K562 (cell line): ENCODE measurements at regions not wholly inside any gene's neighbourhood (a gene's known extent, or its start where the extent isn't known, plus 50 kb on each side); places are given as distances from the start of the nearest gene placed in this dataset.

Experiments used
- ATAC-seq: fragments of 200-7000 bp; cut with Tn5 transposase; 3 replicates; pipeline ENCODE4 v1.9.1; 2020; ENCODE audit warnings: moderate library complexity
- BruUV-seq: library from RNA; stranded (reverse); fragments of 400-500 nt; replicated peaks from 2 replicates; lab custom pipeline; 2021; lab: Mats Ljungman, UMichigan
- CTCF ChIA-PET: fragments of 300-600 bp; formaldehyde crosslinking; extraction: SDS; loops from one replicate; lab custom pipeline; 2021; ENCODE audit warnings: low intra/inter-chr PET ratio; lab: Yijun Ruan, JAX
- POLR2A ChIA-PET: fragments of 300-600, 350-650 bp; sonication (Branson Sonifier 250); formaldehyde crosslinking; extraction: SDS; loops from one replicate; lab custom pipeline; 2021; ENCODE audit warnings: antibody characterized with exemption, inconsistent platforms; lab: Yijun Ruan, JAX
- DNase-seq, 4 experiments: peaks; one replicate each; pipeline versions ENCODE4 v3.0.0 to v3.0.0-alpha.2; 2011 to 2018; ENCODE audit warnings: low spot score in 3 of 4, mixed read lengths in 3 of 4; ENCODE audit errors: extremely low read depth in 1 of 4
- FAIRE-seq: peaks from 2 replicates; lab custom pipeline; 2011; peaks lifted over from hg19 to GRCh38; lab: Jason Lieb, UNC
- H2AFZ ChIP-seq: 2 replicates; pipeline ENCODE4 v1.6.0; 2011; ENCODE audit warnings: low read depth, low read length, control low read depth, inconsistent platforms
- H3K27ac ChIP-seq: fragments of 200-600 bp; 3 replicates; pipeline ENCODE4 v1.8.0; 2011; ENCODE audit warnings: low read depth, mild to moderate bottlenecking, control low read depth, inconsistent platforms, low read length, moderate library complexity, mixed read lengths; ENCODE audit errors: extremely low read depth
- H3K27me3 ChIP-seq, 2 experiments: fragments of 300-600 bp in 1 of 2; 2 replicates in 1 of 2; 3 replicates in 1 of 2; pipeline versions ENCODE4 v1.6.0 to v1.8.0; 2011; ENCODE audit warnings: inconsistent platforms in 2 of 2, low read length in 2 of 2, mild to moderate bottlenecking in 1 of 2, mixed read lengths in 1 of 2, moderate library complexity in 1 of 2; ENCODE audit not compliant: control insufficient read depth in 2 of 2, insufficient read depth in 2 of 2
- H3K36me3 ChIP-seq: fragments of 300-600 bp; 3 replicates; pipeline ENCODE4 v1.8.0; 2011; ENCODE audit warnings: mild to moderate bottlenecking, low read length, inconsistent platforms; ENCODE audit not compliant: control insufficient read depth, insufficient read depth
- H3K4me1 ChIP-seq, 2 experiments: fragments of 200-600 bp in 1 of 2; replicated peaks in 1 of 2; 2 replicates in 1 of 2; 3 replicates in 1 of 2; pipeline versions ENCODE4 v1.5.1 to v1.8.0; 2011; ENCODE audit warnings: inconsistent platforms in 2 of 2, low read length in 2 of 2, mild to moderate bottlenecking in 1 of 2, mixed read lengths in 1 of 2, moderate library complexity in 1 of 2; ENCODE audit not compliant: control insufficient read depth in 2 of 2, insufficient read depth in 2 of 2
- H3K4me2 ChIP-seq: 2 replicates; pipeline ENCODE4 v1.6.1; 2011; ENCODE audit warnings: low read length, control low read depth, inconsistent platforms, mixed read lengths; ENCODE audit not compliant: insufficient read depth
- H3K4me3 ChIP-seq: fragments of 200-600 bp; sonication (generic), shearing (Covaris generic); 2 replicates; pipeline ENCODE4 v1.5.1; 2016; ENCODE audit warnings: control low read depth, inconsistent platforms
- H3K79me2 ChIP-seq: fragments of 200-600 bp; 3 replicates; pipeline ENCODE4 v1.8.0; 2011; ENCODE audit warnings: low read length, inconsistent platforms; ENCODE audit not compliant: control insufficient read depth, insufficient read depth
- H3K9ac ChIP-seq, 2 experiments: 2 replicates each; pipeline versions ENCODE4 v1.6.0 to v1.6.1; 2011; ENCODE audit warnings: low read depth in 2 of 2, low read length in 2 of 2, control low read depth in 1 of 2, inconsistent platforms in 1 of 2, mild to moderate bottlenecking in 1 of 2, mixed read lengths in 1 of 2; ENCODE audit not compliant: insufficient read depth in 1 of 2
- H3K9me1 ChIP-seq: one replicate; pipeline ENCODE4 v1.6.0; 2011; ENCODE audit warnings: inconsistent platforms, mild to moderate bottlenecking, low read length, moderate library complexity; ENCODE audit not compliant: control insufficient read depth, insufficient read depth
- H3K9me3 ChIP-seq: replicated peaks from 2 replicates; pipeline ENCODE4 v1.5.1; 2011; ENCODE audit warnings: low read depth, low read length, inconsistent platforms; ENCODE audit not compliant: control insufficient read depth, insufficient read depth
- H4K20me1 ChIP-seq: replicated peaks from 2 replicates; pipeline ENCODE4 v1.6.1; 2011; ENCODE audit warnings: low read length, inconsistent platforms, mixed read lengths; ENCODE audit not compliant: control insufficient read depth, insufficient read depth
- CBFB ChIP-seq: sonication (generic); formaldehyde crosslinking; IDR thresholded peaks from 2 replicates; pipeline ENCODE4 v1.4.0; 2020; ENCODE audit warnings: mild to moderate bottlenecking, missing genetic modification reagents
- HCFC1 ChIP-seq: IDR thresholded peaks from 2 replicates; pipeline ENCODE4 v1.6.1; 2012; ENCODE audit warnings: low read depth, low read length, improper control_type of control experiment
- PHF8 ChIP-seq: fragments of 200-600 bp; sonication (generic); IDR thresholded peaks from 2 replicates; pipeline ENCODE4 v1.6.1; 2012; ENCODE audit warnings: mixed run types, mild to moderate bottlenecking, inconsistent platforms, low read length, moderate library complexity, borderline replicate concordance
- SNIP1 ChIP-seq: fragments of 450-650 bp; IDR thresholded peaks from 2 replicates; pipeline ENCODE4 v1.7.1; 2017; ENCODE audit warnings: low read depth, mild to moderate bottlenecking
- SRSF1 ChIP-seq: fragments of 200-400 bp; formaldehyde crosslinking; IDR thresholded peaks from 2 replicates; pipeline ENCODE4 v1.6.1; 2017; ENCODE audit warnings: mild to moderate bottlenecking, low read depth, low read length, moderate library complexity
- TARDBP ChIP-seq: fragments of 450-650 bp; IDR thresholded peaks from 2 replicates; pipeline ENCODE4 v1.6.1; 2016
- TRIM24 ChIP-seq, 2 experiments: fragments of 450-650 bp; IDR thresholded peaks; 2 replicates each; pipeline ENCODE4 v1.6.1; 2016
- ZNF217 ChIP-seq: sonication (generic); formaldehyde crosslinking; IDR thresholded peaks from 2 replicates; pipeline ENCODE4 v1.8.0; 2022; ENCODE audit warnings: mild to moderate bottlenecking, missing genetic modification reagents
- ZNF23 ChIP-seq: fragments of 250-450 bp; sonication (Bioruptor Pico); IDR thresholded peaks from 2 replicates; pipeline ENCODE4 v1.4.0; 2020; ENCODE audit warnings: mild to moderate bottlenecking
- ZNF561 ChIP-seq: fragments of 450-650 bp; formaldehyde crosslinking; conservative IDR thresholded peaks from 2 replicates; pipeline ENCODE4 v1.4.0; 2020; ENCODE audit warnings: mild to moderate bottlenecking, moderate library complexity
- WGBS: fragments of 100-300 bp; shearing (Covaris generic); methylation state at CpG from one replicate; pipeline ENCODE4 v1.1.6; 2016; ENCODE audit warnings: low coverage, mixed read lengths; ENCODE audit not compliant: insufficient coverage; ENCODE audit errors: missing lambda C conversion rate; 5-methylcytosine and 5-hydroxymethylcytosine counted together
- in situ Hi-C: fragments of 300-500 bp; cut with MboI; formaldehyde crosslinking; loops from 4 replicates; pipeline ENCODE4 v1.15.0; 2018; ENCODE audit warnings: inconsistent platforms, mixed read lengths
- intact Hi-C: fragments of 100-400 bp; cut with micrococcal nuclease; formaldehyde crosslinking; loops from 2 replicates; pipeline ENCODE4 v1.14.2; 2022

DNA sequence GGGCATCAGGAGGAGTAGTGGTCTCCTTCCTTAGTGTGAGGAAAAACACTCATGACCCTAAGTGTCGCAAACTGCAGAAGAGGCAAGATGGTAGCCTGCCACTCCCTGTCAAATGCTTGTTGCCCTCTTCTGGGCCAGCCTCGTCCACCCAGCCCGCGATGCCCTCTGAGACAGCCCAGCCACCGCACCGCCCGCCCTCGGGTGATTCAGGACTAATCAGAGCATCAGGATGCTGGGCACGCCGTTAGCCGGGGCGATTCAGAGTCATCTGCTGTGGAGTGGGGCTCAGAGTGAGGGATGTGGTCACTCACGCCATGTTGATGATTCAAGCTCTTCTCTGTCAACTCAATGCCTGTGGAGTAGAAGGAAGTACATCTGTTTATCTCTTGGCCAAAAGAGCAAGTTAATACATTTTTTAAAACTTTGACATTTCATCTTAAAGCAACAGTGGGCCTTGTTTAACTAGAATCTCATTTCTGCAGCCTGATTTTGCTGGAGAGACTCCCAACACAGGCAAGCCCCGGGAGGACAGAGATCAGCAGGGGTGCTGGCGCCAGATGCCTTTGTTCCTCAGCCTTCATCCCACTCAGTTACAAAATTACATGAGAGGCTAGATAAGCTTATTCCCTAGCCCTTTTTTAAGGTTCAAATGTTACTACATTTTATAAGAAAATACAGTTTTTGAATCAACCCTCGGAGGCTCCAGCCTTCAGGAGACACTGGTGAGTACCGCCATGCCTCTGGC, 79.0 kb downstream of the TMEM18 start:
- in situ Hi-C loops = no loop called here
- no peak for ATAC-seq
- WGBS = under 1% methylated on average over 16 of the region's 17 CpGs
- Histone ChIP-seq H3K79me2 (no peaks in the 10 kb centered on the region), H3K27ac (no peak overlapping the region), H2AFZ (no peak overlapping the region), H3K9ac (no peak overlapping the region), H3K36me3 (no peaks in the 10 kb centered on the region), H3K4me3 (no peak overlapping the region), H3K4me1 (no peaks in the 10 kb centered on the region), H4K20me1 (no peaks in the 10 kb centered on the region), H3K9me3 (no peaks in the 10 kb centered on the region), H3K9me1 (no peaks in the 10 kb centered on the region), H3K4me2 (no peak overlapping the region), H3K27me3 (peaks cover 26 to 81% of the 10 kb centered on the region in 2 experiments)
- ChIA-PET POLR2A (no interaction called here), CTCF (no interaction called here)
- no peak for TF ChIP-seq ZNF217 (CRISPR knock-in tag)
- no peak for TF ChIP-seq CBFB (CRISPR knock-in tag)
- TF ChIP-seq ZNF23 = no peak
- TF ChIP-seq PHF8 = no peak
- no peak for TF ChIP-seq HCFC1
- no peak for TF ChIP-seq SRSF1
- no peak for TF ChIP-seq TRIM24 (IDR thresholded peaks at IDR 0.05)
- no peak for TF ChIP-seq ZNF561 (CRISPR knock-in tag)
- no peak for TF ChIP-seq TARDBP
- no peak for TF ChIP-seq SNIP1
- no peak for DNase-seq
- BruUV-seq = no TSS peak
- intact Hi-C loops = no loop called here
- FAIRE-seq = no peak
